ENCODE measurements at regions not wholly inside any gene's neighbourhood (a gene's known extent, or its start where the extent isn't known, plus 50 kb on each side); places are given as distances from the start of the nearest gene placed in this dataset.

GRCh38 chr14:34090451-34090850 is 139.6 kb upstream of the EGLN3 start:
- Histone ChIP-seq H4K20me1 (ENCODE audit: insufficient read depth) (no peaks in the 10 kb centered on the region), H2AFZ (ENCODE audit: low read depth) (no peak overlapping the region), H3K79me2 (ENCODE audit: insufficient read depth, low read depth) (no peaks in the 10 kb centered on the region), H3K4me1 (ENCODE audit: low read depth, poor library complexity, severe bottlenecking) (no peaks in the 10 kb centered on the region), H3K27ac (no peak overlapping the region), H3K4me3 (IDR thresholded peaks at IDR 0.05; ENCODE audit: insufficient read depth, low read depth, low read length) (no peak overlapping the region), H3K27me3 (ENCODE audit: insufficient read depth, low read depth) (no peaks in the 10 kb centered on the region), H3K36me3 (ENCODE audit: insufficient read depth) (no peaks in the 10 kb centered on the region), H3K4me2 (no peak overlapping the region), H3K9ac (no peak overlapping the region)
- TF ChIP-seq, protein P1, sequence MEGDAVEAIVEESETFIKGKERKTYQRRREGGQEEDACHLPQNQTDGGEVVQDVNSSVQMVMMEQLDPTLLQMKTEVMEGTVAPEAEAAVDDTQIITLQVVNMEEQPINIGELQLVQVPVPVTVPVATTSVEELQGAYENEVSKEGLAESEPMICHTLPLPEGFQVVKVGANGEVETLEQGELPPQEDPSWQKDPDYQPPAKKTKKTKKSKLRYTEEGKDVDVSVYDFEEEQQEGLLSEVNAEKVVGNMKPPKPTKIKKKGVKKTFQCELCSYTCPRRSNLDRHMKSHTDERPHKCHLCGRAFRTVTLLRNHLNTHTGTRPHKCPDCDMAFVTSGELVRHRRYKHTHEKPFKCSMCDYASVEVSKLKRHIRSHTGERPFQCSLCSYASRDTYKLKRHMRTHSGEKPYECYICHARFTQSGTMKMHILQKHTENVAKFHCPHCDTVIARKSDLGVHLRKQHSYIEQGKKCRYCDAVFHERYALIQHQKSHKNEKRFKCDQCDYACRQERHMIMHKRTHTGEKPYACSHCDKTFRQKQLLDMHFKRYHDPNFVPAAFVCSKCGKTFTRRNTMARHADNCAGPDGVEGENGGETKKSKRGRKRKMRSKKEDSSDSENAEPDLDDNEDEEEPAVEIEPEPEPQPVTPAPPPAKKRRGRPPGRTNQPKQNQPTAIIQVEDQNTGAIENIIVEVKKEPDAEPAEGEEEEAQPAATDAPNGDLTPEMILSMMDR (conservative IDR thresholded peaks at IDR 0.05; ENCODE audit: low read depth, low read length): no peak

DNA sequence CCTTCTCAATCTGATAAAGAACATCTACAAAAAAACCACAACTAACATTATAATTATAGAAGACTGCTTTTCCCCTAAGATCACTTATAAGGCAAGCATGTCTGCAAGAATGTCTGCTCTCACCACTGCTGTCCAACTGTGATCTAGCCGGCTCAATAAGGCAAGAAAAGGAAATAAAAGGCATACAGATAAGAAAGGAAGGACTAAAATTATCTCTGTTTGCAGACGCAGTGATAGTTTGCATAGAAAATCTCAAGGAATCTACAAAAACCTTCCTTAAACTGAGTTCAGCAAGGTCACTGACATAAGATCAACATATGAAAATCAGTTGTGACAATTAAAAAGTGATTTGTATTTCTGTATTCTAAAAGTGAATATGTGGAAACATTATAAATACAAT is 138.0 kb upstream of the EGLN3 start:
- Histone ChIP-seq H3K4me3 (IDR thresholded peaks at IDR 0.05; ENCODE audit: insufficient read depth, low read depth, low read length) (no peak overlapping the region), H3K36me3 (ENCODE audit: insufficient read depth) (no peaks in the 10 kb centered on the region), H3K27ac (no peak overlapping the region), H3K4me1 (ENCODE audit: low read depth, poor library complexity, severe bottlenecking) (no peaks in the 10 kb centered on the region), H3K79me2 (ENCODE audit: insufficient read depth, low read depth) (no peaks in the 10 kb centered on the region), H2AFZ (ENCODE audit: low read depth) (no peak overlapping the region), H4K20me1 (ENCODE audit: insufficient read depth) (no peaks in the 10 kb centered on the region), H3K9ac (no peak overlapping the region), H3K4me2 (no peak overlapping the region), H3K27me3 (ENCODE audit: insufficient read depth, low read depth) (no peaks in the 10 kb centered on the region)
- TF ChIP-seq, protein P1 (conservative IDR thresholded peaks at IDR 0.05; ENCODE audit: low read depth, low read length): no peak

DNA sequence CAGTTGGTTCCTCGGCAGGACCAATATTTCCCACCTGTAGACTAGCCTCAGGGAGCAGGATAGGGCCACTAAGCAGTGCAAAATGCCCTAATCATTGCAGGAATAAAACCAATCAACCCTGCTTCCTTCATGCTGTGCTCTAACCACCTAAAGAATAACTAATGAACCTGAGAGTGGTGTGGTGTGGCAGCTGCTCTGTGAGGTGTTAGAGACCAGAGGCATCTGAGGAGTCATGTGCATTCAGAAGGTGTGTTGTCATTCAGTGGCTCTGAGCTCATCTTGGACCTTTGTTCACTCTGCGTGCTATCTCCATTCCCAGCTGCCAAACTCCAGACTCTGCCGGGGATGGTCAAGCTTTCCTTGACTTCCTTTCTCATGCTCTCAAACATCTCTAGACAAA is 136.7 kb upstream of the EGLN3 start:
- H3K4me2 ChIP-seq: no peak overlapping the region
- H2AFZ ChIP-seq (ENCODE audit: low read depth): no peak overlapping the region
- no peaks in the 10 kb centered on the region for H3K4me1 ChIP-seq (ENCODE audit: low read depth, poor library complexity, severe bottlenecking)
- H3K27me3 ChIP-seq (ENCODE audit: insufficient read depth, low read depth): no peaks in the 10 kb centered on the region
- TF ChIP-seq, protein P1 (conservative IDR thresholded peaks at IDR 0.05; ENCODE audit: low read depth, low read length): no peak
- no peak overlapping the region for H3K4me3 ChIP-seq (IDR thresholded peaks at IDR 0.05; ENCODE audit: insufficient read depth, low read depth, low read length)
- H4K20me1 ChIP-seq (ENCODE audit: insufficient read depth): no peaks in the 10 kb centered on the region
- no peaks in the 10 kb centered on the region for H3K79me2 ChIP-seq (ENCODE audit: insufficient read depth, low read depth)
- no peak overlapping the region for H3K9ac ChIP-seq
- no peaks in the 10 kb centered on the region for H3K36me3 ChIP-seq (ENCODE audit: insufficient read depth)
- no peak overlapping the region for H3K27ac ChIP-seq

GRCh38 chr14:34086223-34086757 is 135.4 kb upstream of the EGLN3 start:
- Histone ChIP-seq H4K20me1 (ENCODE audit: insufficient read depth) (no peaks in the 10 kb centered on the region), H3K4me3 (IDR thresholded peaks at IDR 0.05; ENCODE audit: insufficient read depth, low read depth, low read length) (no peak overlapping the region), H3K27ac (no peak overlapping the region), H3K4me1 (ENCODE audit: low read depth, poor library complexity, severe bottlenecking) (no peaks in the 10 kb centered on the region), H3K9ac (no peak overlapping the region), H3K79me2 (ENCODE audit: insufficient read depth, low read depth) (no peaks in the 10 kb centered on the region), H3K27me3 (ENCODE audit: insufficient read depth, low read depth) (no peaks in the 10 kb centered on the region), H3K4me2 (no peak overlapping the region), H3K36me3 (ENCODE audit: insufficient read depth) (no peaks in the 10 kb centered on the region), H2AFZ (ENCODE audit: low read depth) (no peak overlapping the region)
- TF ChIP-seq, protein P1 (conservative IDR thresholded peaks at IDR 0.05; ENCODE audit: low read depth, low read length): no peak

Data from KMS-11 (cell line).